ENCODE measurements at regions not wholly inside any gene's neighbourhood (a gene's known extent, or its start where the extent isn't known, plus 50 kb on each side); places are given as distances from the start of the nearest gene placed in this dataset.

DNA sequence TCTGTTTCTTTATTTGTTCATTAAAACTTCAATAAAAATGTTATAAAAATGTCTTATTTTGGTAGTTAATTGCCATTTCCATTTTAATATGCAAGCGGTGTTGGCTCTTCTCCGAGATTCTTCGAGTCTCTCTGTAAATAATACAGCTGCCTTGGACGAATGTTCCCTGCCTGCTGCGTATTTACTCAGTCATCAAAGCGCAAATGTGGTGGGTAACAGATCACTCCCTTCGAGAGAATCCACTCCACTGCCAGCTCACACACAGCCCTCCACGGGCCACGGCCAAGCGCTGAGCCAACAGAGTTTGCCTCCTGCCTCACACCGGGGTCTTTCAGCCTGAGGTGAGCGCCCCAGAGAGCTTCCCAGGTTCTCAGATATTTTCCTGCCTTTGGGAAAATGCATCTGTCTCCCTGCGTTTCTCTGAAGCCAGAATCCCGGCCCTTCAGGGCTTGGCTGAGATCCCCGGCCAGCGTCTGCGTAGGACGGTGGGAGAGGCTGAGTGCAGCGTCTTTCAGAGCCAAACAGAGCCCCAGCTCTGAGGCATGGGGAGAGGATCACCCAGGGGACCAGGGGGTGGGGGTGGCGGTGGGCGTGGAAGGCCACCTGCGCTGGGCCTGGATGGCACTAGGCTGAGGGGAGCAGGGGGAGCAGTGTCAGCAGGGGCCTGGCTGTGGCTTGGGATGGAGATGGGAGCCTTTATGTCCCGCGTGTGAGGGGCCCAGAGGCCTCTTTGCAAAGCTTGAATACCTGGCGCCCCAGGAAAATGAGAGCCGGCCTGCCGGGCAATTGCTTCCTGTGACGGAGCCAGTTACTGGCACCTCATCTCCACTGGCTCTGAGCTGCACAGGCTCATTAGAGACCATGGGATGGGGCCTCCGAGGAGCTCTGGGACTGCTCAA lies 248.7 kb downstream of the RBFOX3 start:
- no peak for TF ChIP-seq EZH2 (IDR thresholded peaks at IDR 0.05; ENCODE audit: low read length)
- TF ChIP-seq, protein P1, sequence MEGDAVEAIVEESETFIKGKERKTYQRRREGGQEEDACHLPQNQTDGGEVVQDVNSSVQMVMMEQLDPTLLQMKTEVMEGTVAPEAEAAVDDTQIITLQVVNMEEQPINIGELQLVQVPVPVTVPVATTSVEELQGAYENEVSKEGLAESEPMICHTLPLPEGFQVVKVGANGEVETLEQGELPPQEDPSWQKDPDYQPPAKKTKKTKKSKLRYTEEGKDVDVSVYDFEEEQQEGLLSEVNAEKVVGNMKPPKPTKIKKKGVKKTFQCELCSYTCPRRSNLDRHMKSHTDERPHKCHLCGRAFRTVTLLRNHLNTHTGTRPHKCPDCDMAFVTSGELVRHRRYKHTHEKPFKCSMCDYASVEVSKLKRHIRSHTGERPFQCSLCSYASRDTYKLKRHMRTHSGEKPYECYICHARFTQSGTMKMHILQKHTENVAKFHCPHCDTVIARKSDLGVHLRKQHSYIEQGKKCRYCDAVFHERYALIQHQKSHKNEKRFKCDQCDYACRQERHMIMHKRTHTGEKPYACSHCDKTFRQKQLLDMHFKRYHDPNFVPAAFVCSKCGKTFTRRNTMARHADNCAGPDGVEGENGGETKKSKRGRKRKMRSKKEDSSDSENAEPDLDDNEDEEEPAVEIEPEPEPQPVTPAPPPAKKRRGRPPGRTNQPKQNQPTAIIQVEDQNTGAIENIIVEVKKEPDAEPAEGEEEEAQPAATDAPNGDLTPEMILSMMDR (optimal IDR thresholded peaks at IDR 0.05 in 1 of 3, IDR thresholded peaks at IDR 0.05 in 1 of 3, conservative IDR thresholded peaks at IDR 0.05 in 1 of 3; ENCODE audit: extremely low read depth in 1 of 3, insufficient read depth in 2 of 3, low read length in 3 of 3), result no peak

Data from keratinocyte (primary cell).